ENCODE measurements at regions not wholly inside any gene's neighbourhood (a gene's known extent, or its start where the extent isn't known, plus 50 kb on each side); places are given as distances from the start of the nearest gene placed in this dataset.

DNA sequence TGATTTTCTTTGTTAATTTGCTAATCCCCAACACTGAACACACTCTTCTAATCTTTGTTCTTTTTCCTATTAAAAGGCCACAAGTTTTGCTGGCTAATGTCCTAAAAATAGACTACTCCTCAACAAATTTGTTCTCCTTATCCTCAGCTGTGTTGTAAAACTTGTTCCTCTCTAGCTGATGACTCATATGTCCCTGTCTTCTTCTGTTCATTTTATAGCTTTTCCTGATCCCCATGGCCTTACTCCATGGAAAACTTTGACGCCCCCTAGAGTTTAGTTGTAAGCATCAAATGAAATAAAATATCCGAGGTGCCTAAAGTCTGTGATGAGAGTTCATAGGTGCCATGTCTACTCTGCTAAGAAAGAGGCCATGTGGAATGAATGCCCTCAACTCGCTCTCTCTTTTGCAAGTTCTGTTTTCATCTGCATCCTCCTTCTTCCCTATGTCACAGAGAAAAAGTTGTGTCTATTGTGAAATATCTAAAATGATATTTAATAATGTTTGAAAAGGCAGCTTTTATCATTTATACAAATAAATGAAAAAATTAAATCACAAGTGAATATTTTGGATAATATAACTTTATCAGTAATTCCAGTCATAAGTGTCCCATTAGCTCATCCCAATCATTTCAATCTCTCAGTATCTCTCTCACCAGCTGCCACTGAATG, 237.9 kb downstream of the IPO8 start (continued):
- TF ChIP-seq PATZ1 (tag by site-specific recombination; IDR thresholded peaks at IDR 0.05) (no peak), KLF1 (tag by site-specific recombination; IDR thresholded peaks at IDR 0.05) (no peak), ZNF768 (tag by site-specific recombination; IDR thresholded peaks at IDR 0.05) (no peak), ZSCAN30 (tag by site-specific recombination; IDR thresholded peaks at IDR 0.05) (no peak), ZNF747 (tag by site-specific recombination; IDR thresholded peaks at IDR 0.05) (no peak), HOXD13 (CRISPR knock-in tag; IDR thresholded peaks at IDR 0.05; ENCODE audit: borderline replicate concordance) (no peak), KLF16 (tag by site-specific recombination; IDR thresholded peaks at IDR 0.05) (no peak), ZNF785 (tag by site-specific recombination; IDR thresholded peaks at IDR 0.05) (no peak), ZNF366 (tag by site-specific recombination; conservative IDR thresholded peaks at IDR 0.05) (no peak; the same call in 1 of the 2 replicates), ZNF223 (tag by site-specific recombination; IDR thresholded peaks at IDR 0.05) (no peak), ZNF391 (tag by site-specific recombination; IDR thresholded peaks at IDR 0.05; ENCODE audit: borderline replicate concordance, low read depth) (no peak), ZNF155 (tag by site-specific recombination; IDR thresholded peaks at IDR 0.05) (no peak), ZNF350 (tag by site-specific recombination; IDR thresholded peaks at IDR 0.05) (no peak), ZNF274 (IDR thresholded peaks at IDR 0.05; ENCODE audit: low read length) (no peak), ZNF274 (tag by site-specific recombination; IDR thresholded peaks at IDR 0.05; ENCODE audit: borderline replicate concordance) (no peak), ZNF510 (tag by site-specific recombination; IDR thresholded peaks at IDR 0.05; ENCODE audit: insufficient replicate concordance) (no peak), ZNF660 (tag by site-specific recombination; IDR thresholded peaks at IDR 0.05) (peak; percentile 81; the same call in 1 of the 2 replicates), PRDM1 (tag by site-specific recombination; IDR thresholded peaks at IDR 0.05) (no peak), ZNF529 (tag by site-specific recombination; IDR thresholded peaks at IDR 0.05; ENCODE audit: insufficient replicate concordance) (no peak), ZNF571 (tag by site-specific recombination; IDR thresholded peaks at IDR 0.05) (no peak), BCL11A (tag by site-specific recombination; IDR thresholded peaks at IDR 0.05; ENCODE audit: low read depth) (no peak), ZNF530 (tag by site-specific recombination; IDR thresholded peaks at IDR 0.05; ENCODE audit: low read depth) (no peak), ZNF404 (tag by site-specific recombination; IDR thresholded peaks at IDR 0.05) (no peak), ZNF585B (tag by site-specific recombination; IDR thresholded peaks at IDR 0.05) (no peak), ZNF623 (tag by site-specific recombination; IDR thresholded peaks at IDR 0.05) (no peak), ZNF248 (tag by site-specific recombination; IDR thresholded peaks at IDR 0.05) (no peak), ZNF426 (tag by site-specific recombination; IDR thresholded peaks at IDR 0.05) (no peak), ZNF501 (tag by site-specific recombination; IDR thresholded peaks at IDR 0.05) (0 out of 2 replicates have a peak, but pooled peaks have one; percentile 23), SP7 (tag by site-specific recombination; IDR thresholded peaks at IDR 0.05) (peak; percentile 59; the same call in 1 of the 2 replicates), ZNF175 (tag by site-specific recombination; IDR thresholded peaks at IDR 0.05) (no peak), ZNF146 (tag by site-specific recombination; IDR thresholded peaks at IDR 0.05) (no peak), ZNF521 (tag by site-specific recombination; IDR thresholded peaks at IDR 0.05) (no peak), ZNF138 (tag by site-specific recombination; IDR thresholded peaks at IDR 0.05; ENCODE audit: borderline replicate concordance) (no peak)
- TF ChIP-seq, protein P1, sequence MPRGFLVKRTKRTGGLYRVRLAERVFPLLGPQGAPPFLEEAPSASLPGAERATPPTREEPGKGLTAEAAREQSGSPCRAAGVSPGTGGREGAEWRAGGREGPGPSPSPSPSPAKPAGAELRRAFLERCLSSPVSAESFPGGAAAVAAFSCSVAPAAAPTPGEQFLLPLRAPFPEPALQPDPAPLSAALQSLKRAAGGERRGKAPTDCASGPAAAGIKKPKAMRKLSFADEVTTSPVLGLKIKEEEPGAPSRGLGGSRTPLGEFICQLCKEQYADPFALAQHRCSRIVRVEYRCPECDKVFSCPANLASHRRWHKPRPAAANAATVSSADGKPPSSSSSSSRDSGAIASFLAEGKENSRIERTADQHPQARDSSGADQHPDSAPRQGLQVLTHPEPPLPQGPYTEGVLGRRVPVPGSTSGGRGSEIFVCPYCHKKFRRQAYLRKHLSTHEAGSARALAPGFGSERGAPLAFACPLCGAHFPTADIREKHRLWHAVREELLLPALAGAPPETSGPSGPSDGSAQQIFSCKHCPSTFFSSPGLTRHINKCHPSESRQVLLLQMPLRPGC (tag by site-specific recombination; IDR thresholded peaks at IDR 0.05), result no peak; the same call in 1 of the 2 replicates

Data from HEK293 (cell line).